CD4-positive, alpha-beta T cell treated with Interleukin-17A for 1 hour (primary cell): ENCODE measurements at regions not wholly inside any gene's neighbourhood (a gene's known extent, or its start where the extent isn't known, plus 50 kb on each side); places are given as distances from the start of the nearest gene placed in this dataset.
"Not testable (repeated sequence)": the region's sequence is repeated elsewhere in the genome, so short reads cannot be mapped to it uniquely, and the experiment has no call there.

Source experiments
- DNase-seq: peaks from one replicate; pipeline ENCODE4 v3.0.0-alpha.2; 2020

- DNase-seq: not testable (repeated sequence)
Observed at GRCh38 chr6:92219987-92220386, 1199.4 kb downstream of the EPHA7 start.

GRCh38 chr6:92216717-92217116 lies 1202.6 kb downstream of the EPHA7 start:
- no peak for DNase-seq

GRCh38 chr6:92201618-92202017 lies 1217.7 kb downstream of the EPHA7 start:
- no peak for DNase-seq

GRCh38 chr6:92196325-92196724 lies 1223.0 kb downstream of the EPHA7 start:
- DNase-seq: no peak

- no peak for DNase-seq
Observed at GRCh38 chr6:92195796-92196195, 1223.6 kb downstream of the EPHA7 start.

GRCh38 chr6:92188016-92188415 lies 1231.3 kb downstream of the EPHA7 start:
- no peak for DNase-seq

- no peak for DNase-seq
Observed at GRCh38 chr6:92184933-92185332, 1234.4 kb downstream of the EPHA7 start.

GRCh38 chr6:92181347-92181746 lies 1238.0 kb downstream of the EPHA7 start:
- DNase-seq: no peak

- DNase-seq: no peak
Observed at GRCh38 chr6:92180090-92180489, 1239.3 kb downstream of the EPHA7 start.

- no peak for DNase-seq
Observed at GRCh38 chr6:92176666-92177065, 1242.7 kb downstream of the EPHA7 start.

- DNase-seq: no peak
Observed at GRCh38 chr6:92174398-92175073, 1244.8 kb downstream of the EPHA7 start.

GRCh38 chr6:92169506-92169905 lies 1249.9 kb downstream of the EPHA7 start:
- no peak for DNase-seq

GRCh38 chr6:92166666-92167065 lies 1252.7 kb downstream of the EPHA7 start:
- DNase-seq: no peak

GRCh38 chr6:92161953-92162352 lies 1257.4 kb downstream of the EPHA7 start:
- DNase-seq: no peak

GRCh38 chr6:92160226-92160625 lies 1259.1 kb downstream of the EPHA7 start:
- no peak for DNase-seq

GRCh38 chr6:92159046-92159445 lies 1260.3 kb downstream of the EPHA7 start:
- DNase-seq: no peak

GRCh38 chr6:92150553-92150952 lies 1268.8 kb downstream of the EPHA7 start:
- no peak for DNase-seq

- DNase-seq: no peak
Observed at GRCh38 chr6:92147246-92147645, 1272.1 kb downstream of the EPHA7 start.

GRCh38 chr6:92139601-92140000 lies 1279.8 kb downstream of the EPHA7 start:
- no peak for DNase-seq

GRCh38 chr6:92132957-92133356 lies 1286.4 kb downstream of the EPHA7 start:
- no peak for DNase-seq

GRCh38 chr6:92132457-92132856 lies 1286.9 kb downstream of the EPHA7 start:
- no peak for DNase-seq

- DNase-seq: no peak
Observed at GRCh38 chr6:92130944-92131343, 1288.4 kb downstream of the EPHA7 start.

GRCh38 chr6:92126983-92127382 lies 1292.4 kb downstream of the EPHA7 start:
- DNase-seq: no peak

GRCh38 chr6:92126088-92126487 lies 1293.3 kb downstream of the EPHA7 start:
- DNase-seq: no peak

GRCh38 chr6:92125681-92126080 lies 1293.7 kb downstream of the EPHA7 start:
- no peak for DNase-seq
